HG03469 (cell line): ENCODE measurements at regions not wholly inside any gene's neighbourhood (a gene's known extent, or its start where the extent isn't known, plus 50 kb on each side); places are given as distances from the start of the nearest gene placed in this dataset.
"Not testable (repeated sequence)": the region's sequence is repeated elsewhere in the genome, so short reads cannot be mapped to it uniquely, and the experiment has no call there.

Experiments used
- ATAC-seq: cut with Tn5 transposase; IDR thresholded peaks from one replicate; pipeline ENCODE4 v1.9.1; 2021; ENCODE audit warnings: mild to moderate bottlenecking, moderate library complexity, moderate number of reproducible peaks; ENCODE audit not compliant: unreplicated experiment

DNA sequence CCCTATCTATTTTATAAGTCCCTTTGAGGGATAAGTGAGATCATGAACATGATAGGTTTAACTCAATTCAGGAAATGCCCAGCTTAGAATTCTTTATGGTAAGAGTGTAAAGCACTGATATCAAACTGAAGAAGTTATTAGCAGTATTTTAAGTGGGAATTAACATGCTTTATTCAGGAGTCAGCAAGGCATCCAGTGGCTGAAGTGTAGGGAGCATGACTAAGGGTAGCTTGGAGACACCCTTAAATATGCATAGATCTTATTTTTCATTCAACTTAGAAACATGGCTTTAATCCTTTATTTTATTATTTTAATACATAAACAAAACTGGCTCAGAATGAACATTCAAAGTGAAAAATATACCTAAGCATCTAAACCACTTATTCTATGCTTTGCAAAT lies 158.3 kb upstream of the LPP start:
- ATAC-seq: no peak

DNA sequence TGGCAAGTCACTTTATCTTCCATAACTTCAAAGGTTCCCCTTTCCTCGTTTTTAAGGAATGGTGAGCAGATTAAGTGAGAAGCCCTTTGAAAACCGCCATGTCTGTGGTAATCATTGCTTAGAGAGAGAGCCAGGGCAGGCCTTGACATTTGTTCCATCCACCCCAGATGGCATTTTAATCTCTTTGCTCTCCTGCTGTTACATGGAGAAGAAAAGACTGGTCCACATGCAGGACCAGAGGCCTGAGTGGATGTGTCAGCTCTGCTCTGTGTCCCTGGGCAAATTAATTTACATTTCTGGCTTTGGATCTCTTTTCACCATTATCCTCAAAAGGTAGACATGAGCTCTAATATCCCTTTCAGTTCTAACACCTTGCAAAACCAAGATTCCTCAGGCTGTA lies 157.3 kb upstream of the LPP start:
- ATAC-seq: no peak

DNA sequence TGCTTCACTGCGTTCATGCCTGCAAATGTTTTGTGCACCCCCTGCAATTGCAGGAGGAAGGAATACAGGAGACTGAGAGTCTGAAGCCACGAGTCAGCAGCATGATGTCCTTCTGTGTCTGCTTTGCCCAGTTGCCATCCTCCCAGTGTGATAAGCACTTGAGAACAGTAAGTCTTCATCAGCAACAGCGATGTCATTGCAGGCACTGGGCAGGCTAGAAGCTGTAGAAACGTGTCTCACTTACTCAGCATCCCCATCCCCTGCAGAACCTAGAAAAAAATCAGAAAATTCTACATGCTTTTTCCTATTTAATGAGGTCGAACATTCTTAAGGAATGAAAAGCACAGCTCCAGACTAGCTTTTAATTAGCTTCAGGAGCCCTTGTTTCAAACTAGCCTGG lies 156.5 kb upstream of the LPP start:
- ATAC-seq: no peak

DNA sequence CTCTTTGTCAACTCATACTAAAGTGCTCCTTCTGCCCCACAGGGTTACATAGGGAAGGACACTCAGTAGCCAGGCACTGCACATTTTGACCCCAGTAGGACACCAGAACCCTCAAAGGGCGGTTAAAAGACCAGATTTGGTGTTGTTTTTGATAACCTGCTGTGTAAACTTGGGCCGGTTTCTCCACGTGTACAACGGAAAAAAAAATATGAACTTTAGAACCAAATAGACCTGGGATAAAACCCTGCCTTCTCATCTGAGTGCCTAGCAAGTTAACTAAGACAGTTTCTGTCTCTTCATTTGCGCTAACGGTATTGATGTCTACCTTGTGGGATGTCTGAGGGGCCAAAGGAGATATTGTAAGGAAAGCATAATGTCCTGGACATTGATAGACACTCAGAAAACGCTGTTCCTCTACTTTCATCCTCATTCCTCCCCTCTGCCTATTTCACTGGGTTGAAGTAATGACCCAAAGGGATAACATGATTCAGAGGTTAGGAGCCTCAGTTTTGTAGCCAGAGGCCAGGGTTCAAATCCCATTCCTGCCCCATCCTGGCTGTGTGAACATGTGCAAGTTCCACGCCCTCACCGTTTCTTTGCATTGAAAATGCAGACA lies 155.9 kb upstream of the LPP start:
- no peak for ATAC-seq

DNA sequence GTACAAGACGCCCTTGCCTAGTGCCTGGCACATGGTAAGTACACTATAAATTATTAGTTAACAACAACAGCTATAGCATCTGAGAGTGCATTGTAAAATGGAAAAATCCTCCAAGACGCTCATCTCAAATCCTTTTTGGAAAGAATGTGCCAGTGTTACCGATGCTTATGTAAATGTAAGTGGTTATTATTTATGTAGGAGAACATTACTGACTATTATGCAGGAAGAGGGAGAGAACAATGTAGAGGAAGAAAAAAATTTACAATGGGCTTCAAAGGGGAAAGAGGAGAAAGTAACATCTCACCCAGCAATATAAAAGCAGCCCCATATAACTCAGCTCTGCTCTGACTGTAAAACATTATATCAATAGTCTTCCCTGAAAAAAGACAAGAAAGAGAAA lies 155.3 kb upstream of the LPP start:
- no peak for ATAC-seq

DNA sequence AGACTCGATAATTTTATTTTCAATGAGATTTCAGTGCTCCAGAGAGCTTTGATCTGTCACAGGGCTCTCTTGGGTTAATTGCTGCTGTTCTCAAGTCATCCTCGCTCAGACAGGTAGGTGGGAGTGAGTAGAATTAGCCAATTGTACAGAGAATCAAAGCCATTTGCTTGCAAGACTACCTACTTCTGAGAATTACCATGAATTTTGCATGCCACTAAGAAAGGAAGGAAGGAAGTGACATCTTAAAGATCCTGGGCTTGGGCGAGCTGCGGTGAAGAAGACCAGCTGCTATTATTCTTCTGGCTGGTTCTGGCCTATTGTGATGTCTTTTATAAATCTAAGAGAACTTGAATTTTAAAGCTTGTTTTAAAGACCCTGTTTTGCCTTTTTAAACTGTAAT lies 154.1 kb upstream of the LPP start:
- no peak for ATAC-seq

DNA sequence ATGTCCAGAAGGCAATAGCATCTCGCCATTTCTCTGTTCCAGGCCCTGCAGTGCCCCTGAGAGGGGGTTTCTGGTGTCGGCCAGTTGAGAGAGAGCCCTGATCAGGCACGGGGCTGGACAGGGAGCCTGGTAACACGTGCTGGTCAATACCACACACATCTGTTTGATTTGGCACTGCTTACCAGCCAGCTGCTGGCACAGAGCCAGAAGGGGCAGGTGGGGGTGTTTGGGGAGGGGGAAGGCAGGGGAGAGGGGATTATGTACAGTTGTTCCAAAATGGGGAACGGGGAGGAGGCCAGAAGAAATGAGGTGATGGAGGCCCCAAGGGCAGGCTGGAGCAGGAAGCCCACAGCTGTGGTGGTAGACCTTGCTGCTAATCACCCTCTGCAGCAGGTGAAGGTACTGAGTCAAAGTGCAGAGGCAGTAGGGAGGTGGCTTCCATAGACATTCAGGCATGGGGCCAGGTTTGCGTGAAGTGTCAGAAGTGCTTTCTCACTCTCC lies 153.5 kb upstream of the LPP start:
- no peak for ATAC-seq

DNA sequence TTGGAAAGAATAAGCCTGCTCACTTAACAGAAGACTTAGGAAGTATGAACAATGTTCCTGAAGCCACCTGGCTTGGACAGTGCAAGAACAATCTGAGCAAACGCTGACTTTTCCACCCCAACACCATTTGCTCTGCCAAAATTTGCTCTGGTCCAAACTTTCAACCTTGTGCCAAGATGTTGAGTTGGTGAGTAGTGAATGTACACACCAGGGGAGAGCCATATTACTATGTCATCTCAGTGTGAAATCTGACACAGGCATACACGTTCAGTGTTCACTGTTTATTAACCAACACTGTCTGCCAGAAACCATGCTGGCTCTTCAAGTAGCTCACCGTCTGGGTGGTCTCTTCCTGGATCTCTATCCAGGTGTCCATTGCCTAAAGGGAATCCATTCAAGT lies 152.9 kb upstream of the LPP start:
- no peak for ATAC-seq

DNA sequence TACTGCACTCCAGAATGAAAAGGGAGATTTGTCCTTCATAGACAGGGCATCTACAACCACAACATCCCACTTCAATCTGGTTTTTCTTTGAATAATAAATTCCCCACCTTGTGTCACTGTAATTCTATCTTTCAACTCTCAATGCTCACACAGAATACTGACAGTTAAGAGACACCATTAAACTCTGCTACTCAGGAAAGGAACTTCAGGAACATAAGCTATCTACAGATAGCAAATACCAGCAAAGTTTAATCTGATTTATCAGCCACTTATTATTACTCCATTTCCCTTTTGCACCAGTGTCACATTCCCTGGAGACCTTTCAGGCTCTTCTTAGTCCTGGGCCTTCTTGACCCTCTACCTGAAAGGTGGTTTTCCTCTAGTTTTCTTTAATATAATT lies 152.0 kb upstream of the LPP start:
- no peak for ATAC-seq

DNA sequence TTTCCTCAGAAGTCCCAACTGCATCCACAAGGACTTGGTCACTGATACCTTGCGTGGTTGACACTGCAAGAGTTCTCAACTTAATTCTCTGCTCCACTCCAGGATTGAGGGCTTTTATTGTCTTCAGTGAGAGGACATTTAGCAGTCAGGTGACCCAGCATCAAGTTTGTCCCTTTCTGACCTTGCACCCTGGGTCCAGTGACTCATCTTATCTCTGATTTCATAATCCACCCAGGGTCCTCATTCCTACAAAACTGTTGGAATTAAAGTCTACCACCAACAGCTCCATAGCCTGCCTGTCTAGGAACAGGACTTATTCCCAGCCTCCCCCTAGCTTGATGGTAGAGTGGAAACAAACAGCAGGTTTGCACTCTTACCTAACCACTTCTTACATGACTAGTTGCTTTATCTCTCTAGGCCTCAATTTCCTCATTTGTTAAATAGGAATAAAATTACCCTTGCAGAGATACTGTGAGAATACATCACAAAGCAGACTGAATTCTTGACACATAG lies 151.3 kb upstream of the LPP start:
- no peak for ATAC-seq

DNA sequence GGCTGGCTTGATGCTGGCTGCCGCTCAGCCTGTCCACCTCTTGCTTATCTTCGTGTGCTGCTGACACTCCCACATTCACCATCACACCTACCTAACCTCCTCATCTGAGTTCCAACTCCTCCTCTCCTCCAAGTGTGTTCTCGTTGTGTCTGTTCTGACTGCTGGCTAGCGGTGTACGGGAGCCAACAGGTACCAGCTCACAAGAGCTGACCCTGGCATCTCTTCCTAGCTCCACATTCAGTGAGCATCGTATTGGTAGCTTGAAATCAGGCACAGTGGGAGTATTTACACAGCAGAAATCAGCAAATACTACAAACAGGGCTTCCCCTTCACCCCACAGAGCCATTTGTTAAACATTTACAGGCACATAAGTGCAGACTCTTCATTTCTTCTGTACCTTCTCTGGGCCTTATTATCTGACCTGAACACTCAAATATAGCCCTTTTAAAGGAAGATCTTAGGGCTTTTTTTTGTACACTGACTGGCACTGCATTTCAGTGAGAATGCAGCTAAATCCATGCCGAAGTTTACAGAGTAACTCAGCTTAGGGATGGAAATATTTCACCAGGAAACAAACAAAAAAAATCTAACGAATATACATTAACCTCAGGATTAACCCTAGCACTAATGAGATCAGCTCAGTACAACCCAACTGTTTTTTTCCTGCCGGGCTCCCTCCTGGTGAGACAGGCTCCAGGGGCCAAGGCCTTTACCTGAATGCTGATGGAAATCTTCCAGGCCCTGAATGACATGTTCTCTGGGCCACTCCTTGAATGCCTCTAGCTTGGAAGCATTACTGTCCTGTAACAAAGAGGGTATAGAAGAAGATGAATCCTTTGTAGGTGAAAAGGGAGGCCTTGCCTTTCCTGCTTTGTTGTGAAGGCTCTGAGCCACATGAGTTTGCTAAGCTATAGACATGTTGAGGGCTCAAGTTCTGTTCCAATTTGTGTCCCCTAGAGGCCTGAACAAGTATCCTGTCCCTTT lies 150.5 kb upstream of the LPP start:
- ATAC-seq: no peak

DNA sequence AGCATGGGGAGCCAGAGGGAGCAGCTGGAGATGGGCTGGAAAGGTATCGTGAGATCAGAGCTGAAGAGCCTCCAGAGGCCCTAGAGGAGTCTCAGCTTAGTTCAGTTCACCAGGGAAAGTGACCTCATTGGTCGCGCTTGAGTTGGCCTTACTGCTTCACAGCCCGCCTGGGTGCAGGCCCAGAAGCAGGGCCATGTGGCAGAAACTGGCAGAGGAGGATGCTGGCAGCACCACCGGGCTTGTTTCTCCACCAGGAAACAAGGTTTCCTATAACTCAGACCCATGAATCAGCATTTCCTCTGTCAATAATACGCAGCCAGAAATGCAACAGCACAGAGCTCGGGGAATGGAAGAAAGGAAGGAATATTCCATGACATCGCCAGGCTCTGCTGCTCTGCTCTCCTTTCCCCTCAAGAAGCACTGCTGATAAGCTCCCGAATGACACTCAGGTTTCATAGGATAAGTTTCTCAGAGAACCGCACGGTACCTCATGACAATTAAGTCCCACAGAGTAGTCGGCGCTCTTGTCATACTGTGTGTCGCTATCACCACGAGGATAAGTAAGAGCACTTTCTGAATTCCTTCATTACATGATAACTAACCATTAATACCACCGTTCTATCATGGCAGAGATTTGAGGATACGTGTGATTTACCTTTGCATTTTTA lies 147.1 kb upstream of the LPP start:
- no peak for ATAC-seq

DNA sequence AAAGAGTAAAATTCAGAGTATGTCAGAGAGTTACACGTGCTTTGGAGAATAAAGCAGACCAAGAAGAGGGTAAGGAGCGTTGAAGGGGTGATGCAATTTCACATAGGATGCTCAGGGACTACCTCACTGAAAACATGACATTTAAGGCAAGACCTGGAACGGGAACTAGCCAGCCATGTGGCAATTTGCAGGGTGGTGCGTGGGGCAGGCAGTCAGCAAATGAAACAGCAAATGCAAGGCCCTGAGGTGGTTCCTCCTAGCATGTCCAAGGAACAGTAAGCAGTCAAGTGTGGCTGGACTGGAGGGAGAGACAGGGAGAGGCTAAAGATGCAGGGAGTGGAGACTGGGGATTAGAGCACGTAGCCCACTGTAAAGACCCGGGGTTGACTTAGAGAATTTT lies 146.1 kb upstream of the LPP start:
- ATAC-seq: no peak

DNA sequence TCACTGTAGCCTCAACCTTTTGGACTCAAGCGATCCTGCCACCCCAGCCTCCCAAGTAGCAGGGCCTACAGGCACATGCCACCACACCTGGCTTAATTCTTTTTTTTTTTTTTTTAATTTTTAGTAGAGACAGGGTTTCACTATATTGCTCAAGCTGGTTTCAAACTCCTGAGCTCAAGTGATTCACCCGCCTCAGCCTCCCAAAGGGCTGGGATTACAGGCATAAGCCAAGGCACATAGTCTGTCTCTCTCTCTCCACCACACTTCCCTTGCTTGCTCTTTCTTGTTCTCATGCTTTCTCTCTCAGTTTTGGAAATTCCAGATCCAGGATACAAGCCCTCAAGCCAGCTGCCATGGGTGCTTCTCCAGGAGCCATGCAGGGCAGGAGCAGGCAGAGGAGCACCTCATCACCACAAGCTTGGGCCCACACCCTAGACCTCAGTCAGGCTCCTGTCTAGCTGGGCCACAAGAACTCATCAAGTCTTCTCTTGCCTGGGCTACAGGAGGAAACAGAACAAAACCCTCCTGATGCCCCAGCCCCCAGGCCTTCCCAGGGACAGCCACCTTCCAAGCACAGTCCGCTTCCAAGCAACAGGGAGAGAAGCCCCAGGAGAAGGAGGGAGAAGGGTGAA lies 145.3 kb upstream of the LPP start:
- no peak for ATAC-seq

DNA sequence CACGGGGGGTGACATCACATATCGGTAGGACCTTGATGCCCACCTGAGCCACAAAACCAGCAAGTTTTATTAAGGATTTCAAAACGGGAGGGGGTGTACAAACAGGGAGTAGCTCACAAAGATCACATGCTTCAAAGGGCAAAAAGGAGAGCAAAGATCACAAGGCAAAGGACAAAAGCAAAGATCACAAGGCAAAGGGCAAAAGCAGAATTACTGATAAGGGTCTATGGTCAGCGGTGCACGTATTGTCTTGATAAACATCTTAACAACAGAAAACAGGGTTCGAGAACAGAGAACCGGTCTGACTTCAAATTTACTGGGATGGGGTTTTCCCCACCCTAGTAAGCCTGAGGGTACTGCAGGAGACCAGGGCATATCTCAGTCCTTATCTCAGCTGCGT lies 143.5 kb upstream of the LPP start:
- ATAC-seq: no peak

DNA sequence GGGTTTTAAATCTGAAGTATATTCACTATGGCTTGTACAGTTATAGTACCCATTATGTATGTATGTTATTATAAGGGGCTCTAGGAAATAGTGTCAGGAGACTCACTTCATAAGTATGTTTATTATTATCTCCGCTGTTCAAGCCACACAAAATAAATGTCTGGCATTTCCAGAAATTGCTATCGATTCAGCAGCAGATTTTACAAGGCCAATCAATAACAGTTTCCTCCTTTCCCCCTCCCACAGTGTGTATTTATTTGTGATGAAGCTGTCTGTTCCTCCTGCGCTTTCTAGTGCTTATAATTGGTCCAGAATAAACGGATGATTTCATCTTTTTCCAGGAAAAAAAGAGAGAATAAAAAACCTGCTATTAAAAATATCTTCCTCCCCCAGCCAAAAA lies 134.2 kb upstream of the LPP start:
- ATAC-seq: no peak

DNA sequence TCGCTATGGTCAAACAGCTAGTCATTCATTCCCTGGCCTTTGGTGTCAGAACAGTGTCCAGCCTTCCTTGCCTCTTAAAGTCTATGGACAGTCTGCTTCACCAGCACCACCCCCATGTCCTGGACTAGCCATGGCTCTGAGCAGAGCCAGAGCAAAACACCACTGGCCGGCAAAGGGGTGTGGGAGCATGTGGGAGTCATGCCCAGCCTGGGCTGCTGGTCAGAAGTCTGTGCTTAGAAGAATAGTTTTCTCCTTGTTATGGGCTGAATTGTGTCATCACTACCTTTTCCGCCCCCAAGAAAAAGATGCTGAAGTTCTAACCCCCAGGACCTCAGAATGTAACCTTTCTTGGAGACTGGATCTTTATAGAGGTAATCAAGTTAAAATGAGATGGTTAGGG lies 132.9 kb upstream of the LPP start:
- no peak for ATAC-seq

DNA sequence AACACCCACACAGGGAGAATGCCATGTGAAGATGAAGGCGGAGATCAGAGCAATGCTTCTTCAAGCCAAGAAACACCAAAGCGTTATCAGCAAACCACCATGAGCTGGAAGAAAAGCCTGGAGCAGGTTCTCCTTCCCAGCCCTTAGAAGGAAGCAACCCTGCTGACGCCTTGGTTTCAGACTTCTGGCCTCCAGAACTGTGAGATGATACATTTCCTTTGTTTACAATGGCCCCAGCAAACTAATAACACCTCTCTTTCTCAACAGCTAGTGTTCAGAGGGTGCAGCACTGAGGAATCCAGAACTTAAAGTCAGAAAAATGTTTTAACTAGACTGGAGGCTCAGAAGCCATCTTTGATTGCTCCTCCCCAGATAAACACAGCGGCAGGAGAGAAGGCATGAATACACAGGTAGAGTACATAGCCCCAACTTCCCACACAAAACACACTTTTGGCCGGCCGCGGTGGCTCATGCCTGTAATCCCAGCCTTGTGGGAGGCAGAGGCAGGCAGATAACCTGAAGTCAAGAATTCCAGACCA lies 132.4 kb upstream of the LPP start:
- no peak for ATAC-seq

DNA sequence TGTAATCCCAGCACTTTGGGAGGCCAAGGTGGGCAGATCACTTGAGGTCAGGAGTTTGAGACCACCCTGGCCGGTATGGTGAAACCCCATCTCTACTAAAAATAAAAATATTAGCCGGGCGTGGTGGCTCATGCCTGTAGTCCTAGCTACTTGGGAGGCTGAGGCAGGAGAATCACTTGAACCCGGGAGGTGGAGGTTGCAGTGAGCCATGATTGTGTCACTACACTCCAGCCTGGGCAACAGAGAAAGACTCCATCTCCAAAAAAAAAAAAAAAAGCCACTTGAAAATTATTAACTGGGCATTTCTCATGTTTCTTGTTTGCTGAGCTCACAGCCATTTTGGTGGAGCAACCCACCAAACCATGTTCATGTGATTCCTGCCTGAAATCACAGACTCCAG lies 131.1 kb upstream of the LPP start:
- ATAC-seq: not testable (repeated sequence)

DNA sequence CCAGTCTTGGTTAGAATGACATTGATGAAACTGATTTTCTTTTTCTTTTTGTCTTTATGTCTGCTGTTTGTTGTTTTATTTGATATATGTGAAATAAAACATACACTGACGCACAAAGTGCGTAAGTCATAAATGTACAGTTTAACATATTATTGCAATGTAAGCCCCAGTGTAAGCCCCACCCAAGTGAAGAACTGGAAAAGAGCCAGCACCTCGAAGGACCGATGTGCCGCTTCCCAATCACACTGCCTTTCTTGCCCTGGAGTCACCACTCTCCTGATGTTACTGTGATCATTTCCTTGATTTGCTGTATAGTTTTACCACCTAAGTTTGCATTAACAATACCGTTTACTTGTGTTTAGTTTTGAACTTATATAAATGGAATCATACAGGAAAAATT lies 128.4 kb upstream of the LPP start:
- no peak for ATAC-seq
